Gastrocnemius medialis (tissue), 4 donors: ENCODE measurements at regions not wholly inside any gene's neighbourhood (a gene's known extent, or its start where the extent isn't known, plus 50 kb on each side); places are given as distances from the start of the nearest gene placed in this dataset.

ENCODE experiments used
- CTCF ChIP-seq, 5 experiments: fragments of 450-650 bp in 3 of 5; fragments of 200-600 bp in 2 of 5; sonication (generic) in 2 of 5; IDR thresholded peaks in 4 of 5; conservative IDR thresholded peaks in 1 of 5; 1 replicate in 4 of 5; 2 replicates in 1 of 5; pipeline ENCODE4 v1.5.1; 2016 to 2019; ENCODE audit warnings: antibody characterized with exemption in 5 of 5, mild to moderate bottlenecking in 3 of 5, moderate library complexity in 3 of 5
- POLR2A ChIP-seq, 2 donors: fragments of 450-650 bp; IDR thresholded peaks; one replicate each; pipeline ENCODE4 v1.6.1; 2017; ENCODE audit warnings: antibody characterized with exemption in 2 of 2, mild to moderate bottlenecking in 2 of 2, moderate library complexity in 2 of 2

DNA sequence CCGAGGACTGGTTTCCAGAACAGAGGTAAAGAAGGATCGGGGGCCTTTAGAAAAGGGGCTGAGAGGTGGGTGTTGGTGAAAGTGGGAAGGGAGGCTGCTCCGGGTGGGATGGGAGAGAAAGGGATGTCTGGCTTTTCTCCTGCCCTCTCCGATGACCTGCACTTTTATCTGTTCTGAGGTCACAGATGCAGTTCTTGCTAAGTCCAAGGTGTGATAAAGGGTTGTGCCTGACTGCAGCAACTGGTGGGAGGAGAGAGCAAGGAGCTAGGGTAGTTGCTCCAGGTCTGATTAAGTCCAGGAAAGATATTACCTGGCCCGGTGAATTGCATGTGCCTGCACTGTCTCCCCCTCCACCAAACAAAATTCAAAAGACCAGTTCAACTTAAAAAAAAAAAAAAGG is 145.6 kb upstream of the SOX4 start:
- TF ChIP-seq CTCF (IDR thresholded peaks at IDR 0.05 in 4 of 5, conservative IDR thresholded peaks at IDR 0.05 in 1 of 5) (no peak), POLR2A (IDR thresholded peaks at IDR 0.05) (no peak)
